ENCODE measurements at regions not wholly inside any gene's neighbourhood (a gene's known extent, or its start where the extent isn't known, plus 50 kb on each side); places are given as distances from the start of the nearest gene placed in this dataset.
A peak's percentile ranks its signal among the peaks of the same experiment; 100 is the strongest.

- TF ChIP-seq YY1 (IDR thresholded peaks at IDR 0.05; ENCODE audit: extremely low read depth, insufficient replicate concordance, low read depth, low read length) (no peak), ZBTB33 (IDR thresholded peaks at IDR 0.05; ENCODE audit: extremely low read depth, insufficient replicate concordance, low read length) (no peak)
Measured at GRCh38 chr16:73172241-73172972, 124.5 kb upstream of the ZFHX3 start (continued).

GRCh38 chr16:73171901-73172240 lies 123.9 kb upstream of the ZFHX3 start:
- H3K79me2 ChIP-seq (ENCODE audit: insufficient read depth, low read length): no peaks in the 10 kb centered on the region
- BruUV-seq (replicated peaks): no TSS peak
- H3K9ac ChIP-seq (ENCODE audit: low read length): no peak overlapping the region
- no peaks in the 10 kb centered on the region for H4K20me1 ChIP-seq (ENCODE audit: insufficient read depth)
- H3K9me3 ChIP-seq (ENCODE audit: control insufficient read depth in 1 of 2, insufficient read depth in 1 of 2, low read depth in 1 of 2, low read length in 2 of 2): no peaks in the 10 kb centered on the region
- ChIA-PET RAD21 (ENCODE audit: low non-redundant PET in 1 of 2, low total read pairs in 2 of 2, uncharacterized antibody in 2 of 2, unreplicated experiment in 2 of 2) (no interaction called here), POLR2A (no interaction called here), CTCF (no interaction called here)
- no peaks in the 10 kb centered on the region; a peak in 2 of 4 replicates for H3K4me1 ChIP-seq (ENCODE audit: control insufficient read depth in 1 of 2, insufficient read depth in 2 of 2, low read length in 2 of 2)
- no peaks in the 10 kb centered on the region for H3K36me3 ChIP-seq (ENCODE audit: control insufficient read depth in 1 of 2, insufficient read depth in 2 of 2, low read length in 2 of 2)
- H3K4me2 ChIP-seq (ENCODE audit: low read length): no peak overlapping the region
- H3K27ac ChIP-seq (ENCODE audit: low read depth, low read length): no peak overlapping the region
- no peak for ATAC-seq
- no peak overlapping the region for H3K4me3 ChIP-seq (replicated peaks in 1 of 2; ENCODE audit: low read depth in 1 of 2, low read length in 2 of 2)
- intact Hi-C loops (cut with micrococcal nuclease): no loop called here
- no peaks in the 10 kb centered on the region for H3K9me2 ChIP-seq (ENCODE audit: insufficient read depth)
- H2AFZ ChIP-seq (ENCODE audit: low read depth, low read length, poor library complexity, severe bottlenecking): peak overlapping the region; percentile 14
- DNase-seq (ENCODE audit: low read depth, low spot score): no peak
- TF ChIP-seq ELF1 (IDR thresholded peaks at IDR 0.05; ENCODE audit: borderline replicate concordance, low read depth): no peak
- no peak for TF ChIP-seq RAD21 (IDR thresholded peaks at IDR 0.05; ENCODE audit: low read depth)
- TF ChIP-seq SRF (IDR thresholded peaks at IDR 0.05; ENCODE audit: low read depth): no peak
- no peak for TF ChIP-seq EZH2 (IDR thresholded peaks at IDR 0.05)
- no peak for TF ChIP-seq SP1 (IDR thresholded peaks at IDR 0.05; ENCODE audit: low read depth)
- no peak for TF ChIP-seq JUND (IDR thresholded peaks at IDR 0.05)
- no peak for TF ChIP-seq ZNF274 (IDR thresholded peaks at IDR 0.05; ENCODE audit: low read depth, low read length)
- no peak for TF ChIP-seq CBX3 (IDR thresholded peaks at IDR 0.05; ENCODE audit: low read depth)
- TF ChIP-seq ATF3 (IDR thresholded peaks at IDR 0.05): no peak
- TF ChIP-seq CTCF (IDR thresholded peaks at IDR 0.05 in 2 of 3, conservative IDR thresholded peaks at IDR 0.05 in 1 of 3; ENCODE audit: borderline replicate concordance in 1 of 3, insufficient read depth in 1 of 3, low read depth in 2 of 3, low read length in 2 of 3): no peak
- TF ChIP-seq ZFX (IDR thresholded peaks at IDR 0.05): no peak
- TF ChIP-seq YY1 (IDR thresholded peaks at IDR 0.05; ENCODE audit: extremely low read depth, insufficient replicate concordance, low read depth, low read length): no peak
- no peak for TF ChIP-seq POLR2A (IDR thresholded peaks at IDR 0.05; ENCODE audit: borderline replicate concordance, extremely low read depth, insufficient read depth, insufficient read length)
- no peaks in the 10 kb centered on the region; the same call in 1 of the 2 replicates for H3K27me3 ChIP-seq (ENCODE audit: insufficient read depth, low read length)
